Parathyroid adenoma (tissue), 2 donors: ENCODE measurements at regions not wholly inside any gene's neighbourhood (a gene's known extent, or its start where the extent isn't known, plus 50 kb on each side); places are given as distances from the start of the nearest gene placed in this dataset.
A peak's percentile ranks its signal among the peaks of the same experiment; 100 is the strongest.

ENCODE experiments used
- H2AFZ ChIP-seq: fragments of 300-600 bp; sonication (generic); one replicate; pipeline ENCODE4 v1.7.0; 2017; ENCODE audit warnings: antibody characterized with exemption, mild to moderate bottlenecking
- H3K27ac ChIP-seq: fragments of 300-600 bp; sonication (generic); one replicate; pipeline ENCODE4 v1.7.0; 2017
- H3K27me3 ChIP-seq: fragments of 300-600 bp; sonication (generic); one replicate; pipeline ENCODE4 v1.7.0; 2017; ENCODE audit warnings: low read length; ENCODE audit not compliant: control insufficient read depth, insufficient read depth
- H3K36me3 ChIP-seq: fragments of 300-600 bp; sonication (generic); one replicate; pipeline ENCODE4 v1.7.0; 2017; ENCODE audit warnings: low read length; ENCODE audit not compliant: control insufficient read depth, insufficient read depth
- H3K4me1 ChIP-seq: fragments of 300-600 bp; sonication (generic); one replicate; pipeline ENCODE4 v1.7.0; 2017; ENCODE audit warnings: control low read depth
- H3K4me2 ChIP-seq: fragments of 300-600 bp; sonication (generic); one replicate; pipeline ENCODE4 v1.7.0; 2017; ENCODE audit warnings: low read length
- H3K4me3 ChIP-seq: fragments of 300-600 bp; sonication (generic); one replicate; pipeline ENCODE4 v1.7.0; 2017; ENCODE audit warnings: low read depth, low read length
- H3K79me2 ChIP-seq: fragments of 300-600 bp; sonication (generic); one replicate; pipeline ENCODE4 v1.7.0; 2017; ENCODE audit warnings: control low read depth
- H3K9ac ChIP-seq: fragments of 300-600 bp; sonication (generic); one replicate; pipeline ENCODE4 v1.7.0; 2017; ENCODE audit warnings: mild to moderate bottlenecking
- H3K9me3 ChIP-seq: fragments of 300-600 bp; sonication (generic); one replicate; pipeline ENCODE4 v1.7.0; 2017; ENCODE audit warnings: low read length; ENCODE audit not compliant: control insufficient read depth
- TF ChIP-seq, protein P1 (sequence below): fragments of 300-600 bp; sonication (generic); IDR thresholded peaks from one replicate; pipeline ENCODE4 v1.7.0; 2017; ENCODE audit warnings: antibody characterized with exemption, mild to moderate bottlenecking
- donor health status: primary hyperparathyroidism.

DNA sequence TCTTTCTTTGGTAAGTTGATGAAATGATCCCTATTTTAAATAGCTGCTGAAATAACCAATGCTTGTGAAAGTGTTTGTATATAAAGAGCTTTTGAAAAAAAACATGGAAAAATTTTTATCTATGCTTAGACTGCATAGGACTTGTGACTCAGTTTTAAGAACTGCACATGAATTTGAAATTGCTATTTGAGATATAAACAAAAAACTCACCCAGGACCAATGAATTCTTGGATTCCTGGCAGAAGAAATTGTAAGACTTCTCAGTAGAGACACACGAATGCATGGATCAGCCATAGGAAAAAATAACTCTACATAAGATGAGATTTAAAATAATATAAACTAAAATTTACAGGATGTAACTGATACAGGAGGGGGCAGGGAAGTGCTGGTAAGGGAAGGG lies 278.8 kb upstream of the SORCS1 start:
- no peak overlapping the region for H3K9ac ChIP-seq
- TF ChIP-seq, protein P1, sequence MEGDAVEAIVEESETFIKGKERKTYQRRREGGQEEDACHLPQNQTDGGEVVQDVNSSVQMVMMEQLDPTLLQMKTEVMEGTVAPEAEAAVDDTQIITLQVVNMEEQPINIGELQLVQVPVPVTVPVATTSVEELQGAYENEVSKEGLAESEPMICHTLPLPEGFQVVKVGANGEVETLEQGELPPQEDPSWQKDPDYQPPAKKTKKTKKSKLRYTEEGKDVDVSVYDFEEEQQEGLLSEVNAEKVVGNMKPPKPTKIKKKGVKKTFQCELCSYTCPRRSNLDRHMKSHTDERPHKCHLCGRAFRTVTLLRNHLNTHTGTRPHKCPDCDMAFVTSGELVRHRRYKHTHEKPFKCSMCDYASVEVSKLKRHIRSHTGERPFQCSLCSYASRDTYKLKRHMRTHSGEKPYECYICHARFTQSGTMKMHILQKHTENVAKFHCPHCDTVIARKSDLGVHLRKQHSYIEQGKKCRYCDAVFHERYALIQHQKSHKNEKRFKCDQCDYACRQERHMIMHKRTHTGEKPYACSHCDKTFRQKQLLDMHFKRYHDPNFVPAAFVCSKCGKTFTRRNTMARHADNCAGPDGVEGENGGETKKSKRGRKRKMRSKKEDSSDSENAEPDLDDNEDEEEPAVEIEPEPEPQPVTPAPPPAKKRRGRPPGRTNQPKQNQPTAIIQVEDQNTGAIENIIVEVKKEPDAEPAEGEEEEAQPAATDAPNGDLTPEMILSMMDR: no peak
- H3K4me3 ChIP-seq: no peak overlapping the region
- no peak overlapping the region for H2AFZ ChIP-seq
- H3K4me1 ChIP-seq: no peaks in the 10 kb centered on the region
- H3K36me3 ChIP-seq: no peaks in the 10 kb centered on the region
- no peaks in the 10 kb centered on the region for H3K79me2 ChIP-seq
- no peaks in the 10 kb centered on the region for H3K27me3 ChIP-seq
- no peaks in the 10 kb centered on the region for H3K9me3 ChIP-seq
- no peak overlapping the region for H3K27ac ChIP-seq
- no peak overlapping the region for H3K4me2 ChIP-seq

DNA sequence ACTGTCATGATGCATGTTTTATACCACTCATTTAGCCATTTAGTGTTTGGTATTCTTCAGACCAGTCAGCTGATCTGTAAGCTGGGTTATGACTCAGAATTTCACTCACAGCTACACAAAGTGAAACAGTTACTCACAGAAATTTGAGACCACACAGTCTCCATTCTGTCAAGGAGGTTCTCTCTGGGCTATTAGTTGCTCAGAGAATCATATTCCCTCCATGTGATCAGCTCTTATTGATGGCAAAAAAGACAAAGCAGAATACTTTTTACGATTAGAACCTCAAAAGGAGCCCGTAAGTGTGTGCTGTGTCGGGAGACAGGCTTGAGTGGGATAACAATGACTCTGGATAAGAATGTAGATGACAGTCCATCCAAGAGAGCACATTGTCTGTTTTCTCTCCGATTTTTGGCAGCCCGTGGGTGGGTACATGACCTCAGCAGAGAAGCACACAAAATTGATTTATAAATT lies 277.6 kb upstream of the SORCS1 start:
- Histone ChIP-seq H3K27ac (no peak overlapping the region), H3K9me3 (no peaks in the 10 kb centered on the region), H2AFZ (no peak overlapping the region), H3K4me3 (no peak overlapping the region), H3K79me2 (no peaks in the 10 kb centered on the region), H3K27me3 (no peaks in the 10 kb centered on the region), H3K4me1 (no peaks in the 10 kb centered on the region), H3K36me3 (no peaks in the 10 kb centered on the region), H3K4me2 (no peak overlapping the region), H3K9ac (no peak overlapping the region)
- TF ChIP-seq, protein P1: no peak

DNA sequence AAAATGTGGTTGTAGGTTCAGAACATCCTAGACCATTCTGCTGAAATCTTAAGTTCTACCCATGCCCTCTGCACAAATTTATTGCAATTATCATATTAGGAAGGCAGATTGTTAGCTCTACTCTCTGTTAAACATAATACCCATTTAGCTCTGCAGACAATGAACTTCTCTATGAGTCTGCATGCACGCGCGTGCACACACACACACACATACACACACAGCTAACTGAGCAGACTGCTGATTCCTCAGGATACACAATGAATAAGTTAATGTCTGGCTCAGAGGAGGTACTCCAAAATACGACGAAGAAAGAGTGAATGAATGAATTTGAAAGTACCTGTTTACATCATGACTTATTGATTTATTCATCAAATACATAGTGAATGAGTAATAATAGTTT lies 276.2 kb upstream of the SORCS1 start:
- no peak overlapping the region for H3K27ac ChIP-seq
- TF ChIP-seq, protein P1: no peak
- H2AFZ ChIP-seq: no peak overlapping the region
- no peaks in the 10 kb centered on the region for H3K36me3 ChIP-seq
- H3K4me3 ChIP-seq: no peak overlapping the region
- no peak overlapping the region for H3K9ac ChIP-seq
- no peaks in the 10 kb centered on the region for H3K4me1 ChIP-seq
- H3K4me2 ChIP-seq: no peak overlapping the region
- H3K79me2 ChIP-seq: no peaks in the 10 kb centered on the region
- no peaks in the 10 kb centered on the region for H3K9me3 ChIP-seq
- H3K27me3 ChIP-seq: no peaks in the 10 kb centered on the region

DNA sequence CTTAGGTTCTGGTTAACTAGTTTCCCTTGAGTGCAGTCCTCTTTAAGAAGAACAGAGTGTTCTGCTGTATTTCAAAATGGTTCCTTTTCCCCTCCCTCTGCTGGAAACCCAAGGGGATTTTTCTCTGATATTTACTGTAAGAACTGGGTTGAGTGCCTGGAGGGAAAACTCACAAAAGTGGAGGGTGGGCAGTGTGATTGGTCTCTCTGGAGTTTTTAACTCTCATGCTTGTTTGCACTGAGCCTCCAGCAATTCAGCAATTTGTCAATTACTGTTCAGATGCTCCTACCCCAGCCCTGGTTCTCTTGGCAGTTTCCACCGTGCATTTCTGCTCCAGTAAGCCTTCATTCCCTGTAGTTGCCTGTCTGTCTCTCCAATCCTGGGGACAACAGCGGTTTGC lies 273.4 kb upstream of the SORCS1 start:
- Histone ChIP-seq H3K4me2 (no peak overlapping the region), H3K9ac (no peak overlapping the region), H3K4me1 (no peaks in the 10 kb centered on the region), H3K27me3 (no peaks in the 10 kb centered on the region), H3K36me3 (no peaks in the 10 kb centered on the region), H3K79me2 (no peaks in the 10 kb centered on the region), H2AFZ (no peak overlapping the region), H3K27ac (no peak overlapping the region), H3K9me3 (no peaks in the 10 kb centered on the region), H3K4me3 (no peak overlapping the region)
- TF ChIP-seq, protein P1: no peak

DNA sequence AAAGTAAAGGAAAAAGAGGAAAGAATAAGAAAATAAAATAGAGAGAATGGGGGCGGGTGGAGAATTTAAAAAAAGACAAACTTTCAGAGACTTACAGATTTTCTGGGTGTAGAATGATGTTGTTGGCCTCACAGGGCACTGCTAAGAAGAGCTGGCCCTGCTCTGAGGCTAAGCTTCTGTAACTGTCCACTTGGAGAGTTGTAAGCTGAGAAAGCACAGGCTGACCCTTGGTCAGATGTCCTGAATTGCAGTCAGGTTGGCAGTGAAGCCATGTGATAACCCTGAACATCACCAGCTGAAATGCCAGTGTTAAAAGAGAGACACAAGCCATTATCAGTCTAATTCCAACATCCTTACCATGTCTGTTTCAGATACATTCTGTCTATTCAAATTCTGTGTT lies 272.1 kb upstream of the SORCS1 start:
- TF ChIP-seq, protein P1: no peak
- Histone ChIP-seq H3K36me3 (no peaks in the 10 kb centered on the region), H3K9me3 (no peaks in the 10 kb centered on the region), H3K79me2 (no peaks in the 10 kb centered on the region), H3K9ac (no peak overlapping the region), H3K27ac (no peak overlapping the region), H3K4me1 (no peaks in the 10 kb centered on the region), H3K4me2 (no peak overlapping the region), H3K4me3 (no peak overlapping the region), H3K27me3 (no peaks in the 10 kb centered on the region), H2AFZ (peak overlapping the region; percentile 11)
